A673 (cell line): ENCODE measurements at regions not wholly inside any gene's neighbourhood (a gene's known extent, or its start where the extent isn't known, plus 50 kb on each side); places are given as distances from the start of the nearest gene placed in this dataset.
"Not testable (repeated sequence)": the region's sequence is repeated elsewhere in the genome, so short reads cannot be mapped to it uniquely, and the experiment has no call there.

Source experiments
- BruUV-seq: library from RNA; stranded (reverse); fragments of 400-500 nt; replicated peaks from 2 replicates; lab custom pipeline; 2021; lab: Mats Ljungman, UMichigan
- CTCF ChIA-PET: fragments of 300-600 bp; sonication (Branson Sonifier 250); formaldehyde crosslinking; loops from one replicate; lab custom pipeline; 2022; ENCODE audit warnings: antibody characterized with exemption; lab: Charles Lee
- POLR2A ChIA-PET: fragments of 300-600 bp; sonication (Branson Sonifier 250); formaldehyde crosslinking; loops from one replicate; lab custom pipeline; 2022; ENCODE audit warnings: antibody characterized with exemption; ENCODE audit not compliant: low non-redundant PET; lab: Charles Lee
- DNase-seq: peaks from one replicate; pipeline ENCODE4 v3.0.0-alpha.2; 2015; ENCODE audit warnings: low spot score
- H3K27ac ChIP-seq: fragments of 200-600 bp; sonication (generic); 2 replicates; pipeline ENCODE4 v1.5.1; 2016; ENCODE audit warnings: mixed run types, low read depth, mild to moderate bottlenecking, mixed read lengths, antibody characterized with exemption, low read length; ENCODE audit not compliant: poor library complexity, severe bottlenecking
- H3K27me3 ChIP-seq: fragments of 200-600 bp; sonication (generic); replicated peaks from 2 replicates; pipeline ENCODE4 v1.6.1; 2017; ENCODE audit warnings: mixed run types, low read depth, mild to moderate bottlenecking, mixed read lengths, antibody characterized with exemption, low read length; ENCODE audit not compliant: insufficient read depth, poor library complexity
- H3K36me3 ChIP-seq: fragments of 200-600 bp; sonication (generic); 2 replicates; pipeline ENCODE4 v1.6.1; 2016; ENCODE audit warnings: mixed run types, mild to moderate bottlenecking, mixed read lengths, antibody characterized with exemption, low read length; ENCODE audit not compliant: insufficient read depth, poor library complexity, severe bottlenecking
- H3K4me1 ChIP-seq: fragments of 200-600 bp; sonication (generic); 2 replicates; pipeline ENCODE4 v1.6.1; 2017; ENCODE audit warnings: mixed run types, mild to moderate bottlenecking, mixed read lengths, antibody characterized with exemption, low read length; ENCODE audit not compliant: insufficient read depth, poor library complexity, severe bottlenecking
- H3K4me3 ChIP-seq: fragments of 200-600 bp; sonication (generic); 2 replicates; pipeline ENCODE4 v1.5.1; 2016; ENCODE audit warnings: low read depth, mixed run types, mild to moderate bottlenecking, mixed read lengths, low read length; ENCODE audit not compliant: poor library complexity, severe bottlenecking
- H3K9me3 ChIP-seq: fragments of 200-600 bp; sonication (generic); 2 replicates; pipeline ENCODE4 v1.6.1; 2016; ENCODE audit warnings: mixed run types, low read depth, mild to moderate bottlenecking, mixed read lengths, antibody characterized with exemption, low read length; ENCODE audit not compliant: poor library complexity, severe bottlenecking
- EZH2 ChIP-seq: fragments of 200-600 bp; sonication (generic); IDR thresholded peaks from 2 replicates; pipeline ENCODE4 v1.6.1; 2017; ENCODE audit warnings: borderline replicate concordance, low read depth, mild to moderate bottlenecking, mixed read lengths, antibody characterized with exemption, low read length; ENCODE audit not compliant: poor library complexity, severe bottlenecking
- intact Hi-C: fragments of 100-400 bp; cut with micrococcal nuclease; formaldehyde crosslinking; loops from one replicate; pipeline ENCODE4 v1.10.0; 2022; ENCODE audit not compliant: unreplicated experiment
- TF ChIP-seq, protein P1 (sequence below): fragments of 300-800, 200-600 bp; sonication (generic); conservative IDR thresholded peaks from 2 replicates; pipeline ENCODE4 v1.5.1; 2017; ENCODE audit warnings: low read depth, mild to moderate bottlenecking, antibody characterized with exemption, low read length, moderate library complexity, mixed read lengths

DNA sequence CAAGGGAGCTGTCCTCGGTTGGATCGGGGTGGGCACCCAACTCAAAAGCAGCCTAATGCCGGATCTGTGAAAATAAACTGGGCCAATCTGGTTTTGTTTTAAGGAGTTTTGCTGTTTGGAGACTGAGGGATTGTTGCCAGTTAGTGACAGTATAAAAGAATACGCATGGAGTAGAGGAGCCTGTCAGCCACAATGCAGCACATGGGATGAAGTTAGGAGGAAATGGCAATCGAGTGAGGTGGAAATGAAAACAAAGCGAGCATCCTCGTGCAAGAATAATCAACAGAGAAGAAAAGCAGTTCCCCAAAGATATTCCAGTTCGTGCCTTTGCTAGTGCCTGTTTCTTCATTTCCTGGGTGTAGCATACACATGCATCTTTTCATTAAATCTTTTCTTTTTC is 108.4 kb upstream of the RORA start:
- H3K9me3 ChIP-seq: no peaks in the 10 kb centered on the region
- ChIA-PET CTCF (no interaction called here), POLR2A (no interaction called here)
- no peak for DNase-seq
- no peak for TF ChIP-seq EZH2
- TF ChIP-seq, protein P1, sequence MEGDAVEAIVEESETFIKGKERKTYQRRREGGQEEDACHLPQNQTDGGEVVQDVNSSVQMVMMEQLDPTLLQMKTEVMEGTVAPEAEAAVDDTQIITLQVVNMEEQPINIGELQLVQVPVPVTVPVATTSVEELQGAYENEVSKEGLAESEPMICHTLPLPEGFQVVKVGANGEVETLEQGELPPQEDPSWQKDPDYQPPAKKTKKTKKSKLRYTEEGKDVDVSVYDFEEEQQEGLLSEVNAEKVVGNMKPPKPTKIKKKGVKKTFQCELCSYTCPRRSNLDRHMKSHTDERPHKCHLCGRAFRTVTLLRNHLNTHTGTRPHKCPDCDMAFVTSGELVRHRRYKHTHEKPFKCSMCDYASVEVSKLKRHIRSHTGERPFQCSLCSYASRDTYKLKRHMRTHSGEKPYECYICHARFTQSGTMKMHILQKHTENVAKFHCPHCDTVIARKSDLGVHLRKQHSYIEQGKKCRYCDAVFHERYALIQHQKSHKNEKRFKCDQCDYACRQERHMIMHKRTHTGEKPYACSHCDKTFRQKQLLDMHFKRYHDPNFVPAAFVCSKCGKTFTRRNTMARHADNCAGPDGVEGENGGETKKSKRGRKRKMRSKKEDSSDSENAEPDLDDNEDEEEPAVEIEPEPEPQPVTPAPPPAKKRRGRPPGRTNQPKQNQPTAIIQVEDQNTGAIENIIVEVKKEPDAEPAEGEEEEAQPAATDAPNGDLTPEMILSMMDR: no peak
- BruUV-seq: no TSS peak
- H3K4me1 ChIP-seq: no peaks in the 10 kb centered on the region
- H3K27me3 ChIP-seq: peaks cover 59% of the 10 kb centered on the region
- no peak overlapping the region for H3K27ac ChIP-seq
- no peaks in the 10 kb centered on the region for H3K36me3 ChIP-seq
- intact Hi-C loops: no loop called here
- H3K4me3 ChIP-seq: no peak overlapping the region

DNA sequence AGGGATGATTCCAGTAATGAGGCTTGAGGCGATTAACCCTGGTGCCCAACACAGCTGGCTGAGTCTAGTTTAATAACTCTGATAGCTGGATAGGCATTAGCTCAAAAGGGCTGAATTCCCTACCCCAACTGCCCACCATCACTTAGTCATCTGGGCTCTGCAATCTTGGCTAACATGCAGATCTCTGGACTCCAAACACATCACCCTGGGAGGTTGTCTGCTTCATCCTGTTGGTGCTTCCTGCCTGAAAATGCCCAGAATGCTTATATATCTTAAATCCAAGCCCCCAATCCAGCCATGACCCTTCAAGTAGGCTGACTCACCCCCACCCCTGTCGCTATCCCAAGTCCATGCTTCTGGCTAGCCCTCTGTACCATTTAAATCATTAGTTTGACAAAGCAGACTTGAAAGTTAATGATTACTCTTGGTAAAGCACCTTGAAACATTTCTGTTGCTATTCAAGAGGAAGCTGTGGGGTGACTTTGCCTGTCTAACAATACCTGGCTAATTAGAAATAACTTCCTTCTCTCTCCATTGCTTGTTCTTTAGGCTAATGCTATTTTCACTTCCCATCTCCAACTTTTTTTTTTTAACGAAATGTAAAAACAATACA is 107.0 kb upstream of the RORA start:
- no peaks in the 10 kb centered on the region for H3K4me1 ChIP-seq
- TF ChIP-seq, protein P1: no peak
- TF ChIP-seq EZH2: no peak
- ChIA-PET POLR2A (no interaction called here), CTCF (no interaction called here)
- no TSS peak for BruUV-seq
- no peaks in the 10 kb centered on the region for H3K36me3 ChIP-seq
- H3K27me3 ChIP-seq: peaks cover 61% of the 10 kb centered on the region
- no peak for DNase-seq
- no peaks in the 10 kb centered on the region for H3K9me3 ChIP-seq
- no peak overlapping the region for H3K4me3 ChIP-seq
- no peak overlapping the region for H3K27ac ChIP-seq
- intact Hi-C loops: no loop called here

- CTCF ChIA-PET, H3K4me3 ChIP-seq, H3K4me1 ChIP-seq, BruUV-seq, H3K27ac ChIP-seq, intact Hi-C loops, DNase-seq, H3K36me3 ChIP-seq, H3K9me3 ChIP-seq, POLR2A ChIA-PET: not testable (repeated sequence)
- peaks cover 63% of the 10 kb centered on the region for H3K27me3 ChIP-seq
Observed at GRCh38 chr15:61334714-61335113, 105.6 kb upstream of the RORA start.

DNA sequence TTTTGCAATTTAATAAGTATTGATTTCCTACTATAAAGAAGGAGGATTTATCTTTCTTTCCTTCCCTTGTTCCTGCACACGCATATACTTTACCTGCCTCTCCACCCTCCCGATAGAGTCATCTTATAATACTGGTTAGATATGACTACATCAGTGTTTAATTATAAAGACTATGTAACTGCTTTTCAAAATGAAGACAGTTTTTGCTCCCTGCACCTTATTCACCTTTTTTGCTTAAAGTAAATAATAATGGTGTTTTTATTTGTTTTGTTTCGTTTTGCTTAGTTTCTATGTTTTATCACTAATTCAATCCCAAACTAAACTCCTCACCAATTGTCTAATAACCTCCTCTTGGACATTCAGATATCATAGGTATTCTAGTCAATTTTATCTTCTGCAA is 101.9 kb upstream of the RORA start:
- DNase-seq: no peak
- intact Hi-C loops: no loop called here
- ChIA-PET POLR2A (no interaction called here), CTCF (no interaction called here)
- no TSS peak for BruUV-seq
- peaks cover 73% of the 10 kb centered on the region for H3K27me3 ChIP-seq
- H3K9me3 ChIP-seq: no peaks in the 10 kb centered on the region
- no peaks in the 10 kb centered on the region for H3K36me3 ChIP-seq
- no peak overlapping the region for H3K27ac ChIP-seq
- no peak for TF ChIP-seq EZH2
- TF ChIP-seq, protein P1: no peak
- H3K4me3 ChIP-seq: no peak overlapping the region
- H3K4me1 ChIP-seq: no peaks in the 10 kb centered on the region
